DOHH2 (cell line): ENCODE measurements at regions not wholly inside any gene's neighbourhood (a gene's known extent, or its start where the extent isn't known, plus 50 kb on each side); places are given as distances from the start of the nearest gene placed in this dataset.

ENCODE experiments used
- H3F3A ChIP-seq: fragments of 200-600 bp; sonication (generic), shearing (Covaris generic); 2 replicates; pipeline ENCODE4 v1.6.0; 2016; ENCODE audit warnings: antibody characterized with exemption, mild to moderate bottlenecking; ENCODE audit not compliant: control insufficient read depth, insufficient read depth
- H3K27ac ChIP-seq: fragments of 200-600 bp; sonication (generic); 2 replicates; pipeline ENCODE4 v1.5.1; 2014; ENCODE audit warnings: low read depth, mild to moderate bottlenecking, low read length, moderate library complexity
- H3K27me3 ChIP-seq: fragments of 200-600 bp; sonication (generic); 2 replicates; pipeline ENCODE4 v1.6.1; 2014; ENCODE audit warnings: mild to moderate bottlenecking, low read length, mixed read lengths; ENCODE audit not compliant: control insufficient read depth
- H3K36me3 ChIP-seq: fragments of 200-600 bp; sonication (generic); 2 replicates; pipeline ENCODE4 v1.6.1; 2014; ENCODE audit warnings: mild to moderate bottlenecking, low read length, moderate library complexity, mixed read lengths; ENCODE audit not compliant: control insufficient read depth
- H3K4me1 ChIP-seq: fragments of 200-600 bp; sonication (generic); 2 replicates; pipeline ENCODE4 v1.6.1; 2014; ENCODE audit warnings: mild to moderate bottlenecking, low read length, mixed read lengths; ENCODE audit not compliant: control insufficient read depth
- H3K4me2 ChIP-seq: fragments of 200-600 bp; sonication (generic); 2 replicates; pipeline ENCODE4 v1.6.0; 2014; ENCODE audit warnings: mild to moderate bottlenecking, low read length, moderate library complexity
- H3K4me3 ChIP-seq: fragments of 200-600 bp; sonication (generic); 2 replicates; pipeline ENCODE4 v1.5.1; 2014; ENCODE audit warnings: mild to moderate bottlenecking, low read length, mixed read lengths
- H3K79me2 ChIP-seq: fragments of 200-600 bp; sonication (generic); 2 replicates; pipeline ENCODE4 v1.6.1; 2014; ENCODE audit warnings: mild to moderate bottlenecking, low read length, mixed read lengths; ENCODE audit not compliant: control insufficient read depth
- H3K9me2 ChIP-seq: fragments of 200-600 bp; sonication (generic); replicated peaks from 2 replicates; pipeline ENCODE4 v1.6.1; 2014; ENCODE audit warnings: mild to moderate bottlenecking, low read length, mixed read lengths; ENCODE audit not compliant: control insufficient read depth
- H3K9me3 ChIP-seq: fragments of 200-600 bp; sonication (generic); 2 replicates; pipeline ENCODE4 v1.6.1; 2014; ENCODE audit warnings: antibody characterized with exemption, low read length, mixed read lengths; ENCODE audit not compliant: control insufficient read depth, insufficient read depth
- H4K20me1 ChIP-seq: fragments of 200-600 bp; sonication (generic); 2 replicates; pipeline ENCODE4 v1.6.0; 2014; ENCODE audit warnings: low read depth, mild to moderate bottlenecking, antibody characterized with exemption, low read length, moderate library complexity; ENCODE audit not compliant: control insufficient read depth, insufficient read depth
- EZH2phosphoT487 ChIP-seq: fragments of 200-600 bp; sonication (generic); IDR thresholded peaks from 2 replicates; pipeline ENCODE4 v1.6.1; 2017; ENCODE audit warnings: borderline replicate concordance, mild to moderate bottlenecking, antibody characterized with exemption, low read length, moderate library complexity, mixed read lengths
- TF ChIP-seq, protein P1 (sequence below): fragments of 200-600 bp; sonication (generic); IDR thresholded peaks from one replicate; pipeline ENCODE4 v1.5.1; 2014; ENCODE audit warnings: antibody characterized with exemption, mild to moderate bottlenecking, low read depth, low read length; ENCODE audit not compliant: poor library complexity, severe bottlenecking

DNA sequence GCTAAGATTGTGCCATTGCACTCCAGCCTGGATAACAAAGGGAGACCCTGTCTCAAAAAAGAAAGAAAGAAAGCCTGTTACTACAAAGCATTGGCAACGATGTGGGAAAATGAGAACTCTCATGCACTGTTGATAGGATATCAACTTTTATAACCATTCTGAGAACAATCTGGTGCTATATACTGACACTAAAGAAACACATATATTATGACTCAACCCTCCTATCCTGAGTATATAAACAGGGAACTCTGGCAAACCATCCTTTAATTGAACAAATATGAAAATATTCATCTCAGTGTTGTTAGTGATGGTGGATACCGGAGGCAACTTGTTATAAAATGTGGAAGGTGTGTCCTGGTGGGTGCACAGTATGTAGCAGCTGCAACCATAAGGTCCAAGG is 53.0 kb upstream of the SOD3 start:
- no peak overlapping the region for H3K4me2 ChIP-seq
- no peaks in the 10 kb centered on the region for H3K27me3 ChIP-seq
- H3K4me1 ChIP-seq = no peaks in the 10 kb centered on the region
- H3K9me3 ChIP-seq = peaks cover 5% of the 10 kb centered on the region; the same call in 1 of the 2 replicates
- no peak overlapping the region for H3K27ac ChIP-seq
- no peak overlapping the region for H3K4me3 ChIP-seq
- no peaks in the 10 kb centered on the region for H3F3A ChIP-seq
- no peaks in the 10 kb centered on the region for H4K20me1 ChIP-seq
- H3K36me3 ChIP-seq = no peaks in the 10 kb centered on the region
- TF ChIP-seq EZH2phosphoT487 = no peak
- TF ChIP-seq, protein P1, sequence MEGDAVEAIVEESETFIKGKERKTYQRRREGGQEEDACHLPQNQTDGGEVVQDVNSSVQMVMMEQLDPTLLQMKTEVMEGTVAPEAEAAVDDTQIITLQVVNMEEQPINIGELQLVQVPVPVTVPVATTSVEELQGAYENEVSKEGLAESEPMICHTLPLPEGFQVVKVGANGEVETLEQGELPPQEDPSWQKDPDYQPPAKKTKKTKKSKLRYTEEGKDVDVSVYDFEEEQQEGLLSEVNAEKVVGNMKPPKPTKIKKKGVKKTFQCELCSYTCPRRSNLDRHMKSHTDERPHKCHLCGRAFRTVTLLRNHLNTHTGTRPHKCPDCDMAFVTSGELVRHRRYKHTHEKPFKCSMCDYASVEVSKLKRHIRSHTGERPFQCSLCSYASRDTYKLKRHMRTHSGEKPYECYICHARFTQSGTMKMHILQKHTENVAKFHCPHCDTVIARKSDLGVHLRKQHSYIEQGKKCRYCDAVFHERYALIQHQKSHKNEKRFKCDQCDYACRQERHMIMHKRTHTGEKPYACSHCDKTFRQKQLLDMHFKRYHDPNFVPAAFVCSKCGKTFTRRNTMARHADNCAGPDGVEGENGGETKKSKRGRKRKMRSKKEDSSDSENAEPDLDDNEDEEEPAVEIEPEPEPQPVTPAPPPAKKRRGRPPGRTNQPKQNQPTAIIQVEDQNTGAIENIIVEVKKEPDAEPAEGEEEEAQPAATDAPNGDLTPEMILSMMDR = no peak
- H3K79me2 ChIP-seq = no peaks in the 10 kb centered on the region
- no peaks in the 10 kb centered on the region for H3K9me2 ChIP-seq

DNA sequence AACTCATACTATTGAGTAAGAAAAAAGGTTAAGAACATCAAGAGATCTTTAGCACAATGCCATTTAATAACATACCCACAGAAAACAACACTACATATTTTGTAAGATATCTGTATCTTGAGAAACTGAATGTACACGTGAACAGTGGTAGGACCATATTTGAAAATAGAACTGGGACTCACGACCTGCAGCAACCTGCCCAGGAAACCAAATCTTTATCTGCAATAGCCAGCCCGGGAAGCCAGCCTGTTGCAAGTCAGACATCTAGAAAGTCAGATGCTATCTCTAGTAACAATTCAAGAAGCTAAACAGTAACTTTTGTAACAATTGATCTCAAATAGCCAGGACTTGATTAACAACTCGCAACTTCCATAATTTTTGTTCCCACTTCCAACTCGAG is 52.6 kb upstream of the SOD3 start:
- H3K4me2 ChIP-seq = no peak overlapping the region
- H3K27ac ChIP-seq = no peak overlapping the region
- TF ChIP-seq EZH2phosphoT487 = no peak
- TF ChIP-seq, protein P1 = no peak
- peaks cover 2% of the 10 kb centered on the region; the same call in 1 of the 2 replicates for H3K9me3 ChIP-seq
- no peaks in the 10 kb centered on the region for H3K27me3 ChIP-seq
- H3K9me2 ChIP-seq = no peaks in the 10 kb centered on the region
- no peaks in the 10 kb centered on the region for H3K4me1 ChIP-seq
- no peaks in the 10 kb centered on the region for H3K79me2 ChIP-seq
- no peaks in the 10 kb centered on the region for H3F3A ChIP-seq
- H3K36me3 ChIP-seq = no peaks in the 10 kb centered on the region
- H3K4me3 ChIP-seq = no peak overlapping the region
- no peaks in the 10 kb centered on the region for H4K20me1 ChIP-seq

DNA sequence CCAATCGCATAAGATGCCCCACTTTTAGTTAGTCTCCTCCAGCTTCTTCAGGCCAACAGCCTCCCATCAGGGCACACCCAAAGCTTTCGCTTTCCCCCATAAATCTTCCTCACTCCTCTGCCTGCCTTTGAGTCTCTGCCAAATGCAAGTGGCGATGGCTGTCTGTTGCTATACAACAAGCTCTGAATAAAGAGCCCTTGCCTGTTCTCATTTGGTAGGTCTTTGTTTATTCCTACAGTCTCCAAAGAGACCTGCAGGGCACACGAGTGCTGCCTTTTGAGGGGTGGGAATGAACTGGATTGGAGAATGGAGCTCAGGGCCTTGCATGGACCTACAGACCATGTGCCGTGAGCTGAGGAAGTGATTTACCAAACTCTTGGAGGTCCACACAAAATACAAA is 52.2 kb upstream of the SOD3 start:
- H3K27me3 ChIP-seq = no peaks in the 10 kb centered on the region
- H3K9me3 ChIP-seq = no peaks in the 10 kb centered on the region
- H3K4me3 ChIP-seq = no peak overlapping the region
- no peaks in the 10 kb centered on the region for H3K9me2 ChIP-seq
- no peaks in the 10 kb centered on the region for H4K20me1 ChIP-seq
- no peaks in the 10 kb centered on the region for H3K36me3 ChIP-seq
- H3F3A ChIP-seq = no peaks in the 10 kb centered on the region
- no peaks in the 10 kb centered on the region for H3K4me1 ChIP-seq
- H3K79me2 ChIP-seq = no peaks in the 10 kb centered on the region
- H3K27ac ChIP-seq = no peak overlapping the region
- H3K4me2 ChIP-seq = no peak overlapping the region
- TF ChIP-seq, protein P1 = no peak
- no peak for TF ChIP-seq EZH2phosphoT487

DNA sequence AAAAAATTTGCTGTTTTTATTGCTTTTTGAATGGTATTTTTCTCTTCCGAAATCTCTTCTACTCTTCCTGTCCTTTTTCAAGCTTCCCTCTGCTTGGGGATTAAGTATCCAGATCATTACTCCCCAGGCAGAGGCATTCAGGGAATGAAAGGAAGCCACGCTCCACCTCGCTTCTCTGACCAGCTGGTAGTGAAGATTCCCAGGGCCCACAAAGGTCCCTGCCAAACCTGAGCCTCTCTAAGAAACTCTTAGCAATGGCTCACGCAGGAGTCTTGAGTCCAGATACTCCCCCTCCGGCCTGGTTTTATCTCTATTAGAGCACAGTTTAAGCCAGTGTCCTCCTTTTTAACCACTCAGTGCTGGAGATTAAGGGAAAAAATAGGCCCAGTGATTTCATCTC is 51.4 kb upstream of the SOD3 start:
- Histone ChIP-seq H3K9me3 (no peaks in the 10 kb centered on the region), H3K4me1 (no peaks in the 10 kb centered on the region), H3K9me2 (no peaks in the 10 kb centered on the region), H3K79me2 (no peaks in the 10 kb centered on the region), H3K4me2 (no peak overlapping the region), H3K4me3 (no peak overlapping the region), H3K27me3 (no peaks in the 10 kb centered on the region), H3F3A (no peaks in the 10 kb centered on the region), H3K36me3 (no peaks in the 10 kb centered on the region), H4K20me1 (no peaks in the 10 kb centered on the region), H3K27ac (no peak overlapping the region)
- TF ChIP-seq, protein P1 = no peak
- no peak for TF ChIP-seq EZH2phosphoT487
